ENCODE measurements at regions not wholly inside any gene's neighbourhood (a gene's known extent, or its start where the extent isn't known, plus 50 kb on each side); places are given as distances from the start of the nearest gene placed in this dataset.

- TF ChIP-seq, protein P1, sequence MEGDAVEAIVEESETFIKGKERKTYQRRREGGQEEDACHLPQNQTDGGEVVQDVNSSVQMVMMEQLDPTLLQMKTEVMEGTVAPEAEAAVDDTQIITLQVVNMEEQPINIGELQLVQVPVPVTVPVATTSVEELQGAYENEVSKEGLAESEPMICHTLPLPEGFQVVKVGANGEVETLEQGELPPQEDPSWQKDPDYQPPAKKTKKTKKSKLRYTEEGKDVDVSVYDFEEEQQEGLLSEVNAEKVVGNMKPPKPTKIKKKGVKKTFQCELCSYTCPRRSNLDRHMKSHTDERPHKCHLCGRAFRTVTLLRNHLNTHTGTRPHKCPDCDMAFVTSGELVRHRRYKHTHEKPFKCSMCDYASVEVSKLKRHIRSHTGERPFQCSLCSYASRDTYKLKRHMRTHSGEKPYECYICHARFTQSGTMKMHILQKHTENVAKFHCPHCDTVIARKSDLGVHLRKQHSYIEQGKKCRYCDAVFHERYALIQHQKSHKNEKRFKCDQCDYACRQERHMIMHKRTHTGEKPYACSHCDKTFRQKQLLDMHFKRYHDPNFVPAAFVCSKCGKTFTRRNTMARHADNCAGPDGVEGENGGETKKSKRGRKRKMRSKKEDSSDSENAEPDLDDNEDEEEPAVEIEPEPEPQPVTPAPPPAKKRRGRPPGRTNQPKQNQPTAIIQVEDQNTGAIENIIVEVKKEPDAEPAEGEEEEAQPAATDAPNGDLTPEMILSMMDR (IDR thresholded peaks at IDR 0.05) = no peak
- Histone ChIP-seq H3K36me3 (no peaks in the 10 kb centered on the region), H3K27me3 (peaks cover 0 to 37% (median 7%) of the 10 kb centered on the region in 7 donors), H3K27ac (peak overlapping the region in 1 of 10 donors; percentile 91), H3K4me3 (no peak overlapping the region), H3K9me3 (no peaks in the 10 kb centered on the region), H3K4me1 (peaks cover 0 to 87% (median 0%) of the 10 kb centered on the region in 9 donors)
- DNase-seq (peak in 1 of 2 donors; percentile 26), ATAC-seq (no peak)
- 56 to 61% methylated on average over 7 of the region's 7 CpGs for WGBS, 2 donors
- intact Hi-C loops (cut with DNase I) = loop anchor here in 7 of 10 donors (10.0 kb wide), 4 partner anchors 129 to 761 kb away; partner anchors contain the start of gene TLE3 (in 1 of the 7)
Measured at GRCh38 chr15:69723404-69724096, 270.9 kb downstream of the RPLP1 start.

- Histone ChIP-seq H3K4me3 (no peak overlapping the region), H3K27ac (peak overlapping the region in 1 of 10 donors; percentile 91), H3K9me3 (no peaks in the 10 kb centered on the region), H3K36me3 (no peaks in the 10 kb centered on the region), H3K4me1 (peaks cover 0 to 85% (median 0%) of the 10 kb centered on the region in 9 donors), H3K27me3 (peaks cover 0 to 36% (median 7%) of the 10 kb centered on the region in 7 donors)
- DNase-seq (no peak), ATAC-seq (no peak)
- intact Hi-C loops (cut with DNase I) = loop anchor here in 7 of 10 donors (10.0 kb wide), 4 partner anchors 130 to 760 kb away; partner anchors contain the start of gene TLE3 (in 1 of the 7)
- 92 to 97% methylated on average over 3 of the region's 3 CpGs for WGBS, 2 donors
- TF ChIP-seq, protein P1 (IDR thresholded peaks at IDR 0.05) = no peak
Measured at GRCh38 chr15:69724333-69724732, 271.7 kb downstream of the RPLP1 start.

DNA sequence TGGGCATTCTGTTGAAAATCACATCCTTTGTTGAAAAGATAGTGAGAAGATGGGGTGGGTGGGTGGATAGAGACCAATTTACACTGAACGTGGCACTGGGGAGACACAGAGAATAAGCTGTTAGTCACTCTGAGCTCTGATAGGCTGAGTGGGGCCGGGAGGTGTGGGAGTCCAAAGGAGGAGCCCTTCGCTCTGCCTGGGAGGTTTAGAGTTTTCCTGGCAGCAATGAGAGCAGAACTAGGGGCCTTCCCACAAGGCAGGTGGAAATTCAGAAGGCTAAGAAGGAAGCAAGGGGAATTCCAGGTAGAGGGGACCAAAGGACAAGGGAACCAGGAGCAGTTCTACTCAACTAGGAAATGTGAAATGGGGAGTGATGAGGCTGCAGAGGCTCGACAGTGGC, 272.7 kb downstream of the RPLP1 start:
- H3K27me3 ChIP-seq = peaks cover 0 to 30% (median 4%) of the 10 kb centered on the region in 7 donors
- no peaks in the 10 kb centered on the region for H3K9me3 ChIP-seq
- peak overlapping the region in 2 of 10 donors; percentile 23 to 91 for H3K27ac ChIP-seq
- TF ChIP-seq, protein P1 (IDR thresholded peaks at IDR 0.05) = no peak
- no peak overlapping the region for H3K4me3 ChIP-seq
- DNase-seq (no peak), ATAC-seq (no peak)
- peaks cover 0 to 76% (median 0%) of the 10 kb centered on the region in 9 donors for H3K4me1 ChIP-seq
- intact Hi-C loops (cut with DNase I) = loop anchor here in 7 of 10 donors (5.0 to 10.0 kb wide), 6 partner anchors 130 to 762 kb away; partner anchors contain the start of gene TLE3 (in 1 of the 7)
- 82 to 83% methylated on average over 4 of the region's 4 CpGs for WGBS, 2 donors
- no peaks in the 10 kb centered on the region for H3K36me3 ChIP-seq

DNA sequence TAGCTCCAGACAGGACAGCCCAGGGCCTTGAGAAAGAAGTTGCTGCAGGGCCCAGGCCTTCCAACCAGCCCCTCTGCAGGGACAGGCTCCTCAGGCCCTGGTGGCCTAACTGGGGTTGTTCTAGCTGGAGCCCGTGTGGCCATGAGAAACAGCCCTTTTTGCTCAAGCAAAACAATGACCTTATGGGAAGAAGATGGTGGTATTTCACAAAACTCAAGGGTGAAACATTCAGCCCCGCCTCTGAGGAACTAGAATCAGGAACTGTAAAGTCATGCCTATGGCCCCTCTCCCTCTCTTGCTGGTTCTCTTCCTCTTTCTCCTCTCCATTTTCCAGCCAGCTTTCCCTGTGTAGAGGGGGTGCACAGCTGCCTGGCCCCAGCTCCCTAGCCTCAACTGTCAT, 273.3 kb downstream of the RPLP1 start:
- Histone ChIP-seq H3K36me3 (no peaks in the 10 kb centered on the region), H3K27me3 (peaks cover 0 to 25% (median 8%) of the 10 kb centered on the region in 7 donors), H3K4me3 (no peak overlapping the region), H3K9me3 (no peaks in the 10 kb centered on the region), H3K27ac (peak overlapping the region in 3 of 10 donors; percentile 1 to 91 (median 23)), H3K4me1 (peaks cover 0 to 75% (median 0%) of the 10 kb centered on the region in 9 donors)
- intact Hi-C loops (cut with DNase I) = loop anchor here in 7 of 10 donors (5.0 to 10.0 kb wide), 6 partner anchors 131 to 761 kb away; partner anchors contain the start of gene TLE3 (in 1 of the 7)
- DNase-seq = peak in 1 of 2 donors; percentile 13
- WGBS, 2 donors = 74 to 90% methylated on average over 2 of the region's 2 CpGs
- peak in 7 of 8 donors; percentile 46 to 67 (median 57) for ATAC-seq
- TF ChIP-seq, protein P1 (IDR thresholded peaks at IDR 0.05) = no peak

Data from heart right ventricle (tissue), 16 donors.